T-helper 2 cell (primary cell): ENCODE measurements at regions not wholly inside any gene's neighbourhood (a gene's known extent, or its start where the extent isn't known, plus 50 kb on each side); places are given as distances from the start of the nearest gene placed in this dataset.
"Not testable (repeated sequence)": the region's sequence is repeated elsewhere in the genome, so short reads cannot be mapped to it uniquely, and the experiment has no call there.

ENCODE experiments used
- DNase-seq, 5 experiments: peaks; one replicate each; pipeline versions ENCODE4 v3.0.0 to v3.0.0-alpha.2; 2012 to 2022

DNA sequence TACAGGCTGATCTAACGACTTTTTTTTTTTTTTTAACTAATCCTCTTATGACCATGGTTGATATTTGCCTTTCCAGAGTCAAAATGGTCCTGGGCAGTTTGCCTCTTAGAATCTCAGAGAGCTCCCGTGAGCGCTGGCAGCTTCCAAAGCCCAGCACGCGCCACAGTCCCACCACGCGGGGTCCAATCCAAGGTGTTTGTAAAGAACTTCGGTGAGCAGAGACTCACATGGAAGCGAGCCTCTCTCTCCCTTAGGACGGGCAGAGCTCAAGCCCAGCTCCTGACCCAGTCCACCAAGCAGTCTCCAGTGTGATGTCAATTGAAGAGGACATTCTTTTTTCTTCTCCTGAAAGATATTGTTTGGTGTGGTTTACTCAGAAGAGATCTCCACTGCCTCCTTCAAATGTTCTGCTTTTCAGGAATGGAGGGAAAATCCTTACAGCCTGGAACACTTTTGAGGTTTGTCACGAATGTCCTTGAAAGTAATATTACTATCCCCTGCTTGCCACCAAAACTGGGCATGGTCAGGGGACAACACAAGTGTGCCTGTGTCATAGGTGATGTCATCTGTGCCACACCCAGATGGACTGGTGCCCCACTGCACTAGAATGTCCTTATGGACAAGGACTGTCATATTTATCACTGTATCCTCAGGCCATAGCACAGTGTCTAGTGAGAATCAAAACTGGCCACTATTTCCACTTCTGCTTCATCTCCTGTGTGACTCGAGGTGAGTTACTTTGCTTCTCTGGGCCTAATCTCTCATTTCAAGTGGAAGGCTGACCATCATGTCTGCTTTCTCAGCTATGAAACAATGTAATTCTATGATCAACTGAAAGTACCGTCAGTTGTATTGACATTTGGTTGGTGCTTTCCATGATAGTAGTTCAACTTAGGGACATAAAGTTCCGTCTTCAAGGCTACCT, 97.4 kb upstream of the EDEM3 start:
- DNase-seq = no peak

DNA sequence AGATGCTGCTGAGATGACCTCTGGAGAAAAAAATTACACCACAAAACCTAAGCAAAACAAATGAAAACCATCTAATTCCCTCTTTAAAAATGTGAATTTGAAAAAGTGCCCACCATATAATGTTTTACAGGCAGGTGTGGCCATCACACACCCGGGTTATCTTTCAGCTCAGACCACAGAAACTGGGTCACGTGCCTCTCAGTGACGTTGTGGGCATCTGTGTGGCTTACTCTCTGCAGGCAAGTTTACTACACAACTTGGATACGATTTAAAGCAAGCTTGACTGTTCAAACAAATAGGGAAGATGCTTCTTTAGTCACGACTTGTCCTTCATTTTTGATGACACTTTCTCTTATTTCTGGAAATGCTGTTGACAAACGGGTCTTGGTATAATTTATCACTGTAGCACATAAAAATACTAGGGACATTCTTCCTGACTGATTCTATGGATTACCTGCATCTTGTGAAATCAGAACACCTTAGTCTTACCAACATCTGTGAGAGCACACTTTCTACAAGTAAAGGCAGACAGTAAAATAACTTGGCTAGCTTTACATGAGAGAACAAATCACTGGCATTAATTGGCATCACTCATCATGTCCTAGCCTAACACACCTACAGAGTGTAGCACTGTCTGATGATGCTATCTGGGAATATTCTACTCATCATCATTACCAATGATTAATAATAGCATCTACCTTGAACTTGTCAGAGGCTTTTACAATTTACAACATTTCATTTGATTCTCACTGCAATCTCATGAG, 89.3 kb upstream of the EDEM3 start:
- peak; percentile 18 to 92 (median 60) for DNase-seq

DNA sequence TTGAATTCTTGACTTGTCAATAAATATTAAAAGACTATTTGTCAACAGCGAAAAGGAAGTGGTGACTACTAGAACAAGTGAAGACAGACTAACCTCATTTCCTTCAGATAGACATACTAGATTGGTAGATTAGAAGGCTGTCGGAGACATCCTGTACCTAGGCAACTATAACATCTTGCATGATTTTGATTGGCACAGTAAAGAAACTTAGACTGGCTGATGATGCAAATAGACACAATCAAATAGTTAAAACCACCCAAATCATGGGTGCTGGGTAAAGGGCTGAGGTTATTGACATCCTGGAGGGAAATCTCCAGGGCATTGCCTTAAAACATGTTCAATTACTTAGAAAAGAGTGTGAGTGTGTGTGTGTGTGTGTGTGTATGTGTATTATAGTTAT, 85.9 kb upstream of the EDEM3 start:
- peak in 3 of 5 experiments; percentile 16 to 97 (median 83) for DNase-seq

DNA sequence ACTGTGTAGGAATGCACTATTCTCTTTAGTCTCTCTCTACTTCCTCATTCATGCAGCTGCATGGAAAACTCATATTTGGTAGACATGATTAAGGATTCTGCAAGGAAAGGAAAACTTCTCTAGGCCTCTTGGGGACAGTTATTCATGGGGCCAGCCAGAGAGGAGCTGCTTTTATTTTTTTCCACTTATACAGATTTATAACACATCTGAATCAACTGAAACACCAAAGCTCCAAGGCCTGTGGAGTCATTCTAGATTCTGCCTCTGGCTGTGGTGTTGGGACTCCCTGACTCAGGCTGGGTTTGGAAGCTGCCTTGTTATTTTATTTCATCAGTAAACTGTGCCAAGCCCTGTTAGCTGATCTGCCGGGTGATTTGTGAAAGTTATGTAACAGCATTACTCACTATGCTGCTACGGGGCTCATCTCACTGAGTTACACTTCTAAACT, 83.9 kb upstream of the EDEM3 start:
- DNase-seq = no peak

DNA sequence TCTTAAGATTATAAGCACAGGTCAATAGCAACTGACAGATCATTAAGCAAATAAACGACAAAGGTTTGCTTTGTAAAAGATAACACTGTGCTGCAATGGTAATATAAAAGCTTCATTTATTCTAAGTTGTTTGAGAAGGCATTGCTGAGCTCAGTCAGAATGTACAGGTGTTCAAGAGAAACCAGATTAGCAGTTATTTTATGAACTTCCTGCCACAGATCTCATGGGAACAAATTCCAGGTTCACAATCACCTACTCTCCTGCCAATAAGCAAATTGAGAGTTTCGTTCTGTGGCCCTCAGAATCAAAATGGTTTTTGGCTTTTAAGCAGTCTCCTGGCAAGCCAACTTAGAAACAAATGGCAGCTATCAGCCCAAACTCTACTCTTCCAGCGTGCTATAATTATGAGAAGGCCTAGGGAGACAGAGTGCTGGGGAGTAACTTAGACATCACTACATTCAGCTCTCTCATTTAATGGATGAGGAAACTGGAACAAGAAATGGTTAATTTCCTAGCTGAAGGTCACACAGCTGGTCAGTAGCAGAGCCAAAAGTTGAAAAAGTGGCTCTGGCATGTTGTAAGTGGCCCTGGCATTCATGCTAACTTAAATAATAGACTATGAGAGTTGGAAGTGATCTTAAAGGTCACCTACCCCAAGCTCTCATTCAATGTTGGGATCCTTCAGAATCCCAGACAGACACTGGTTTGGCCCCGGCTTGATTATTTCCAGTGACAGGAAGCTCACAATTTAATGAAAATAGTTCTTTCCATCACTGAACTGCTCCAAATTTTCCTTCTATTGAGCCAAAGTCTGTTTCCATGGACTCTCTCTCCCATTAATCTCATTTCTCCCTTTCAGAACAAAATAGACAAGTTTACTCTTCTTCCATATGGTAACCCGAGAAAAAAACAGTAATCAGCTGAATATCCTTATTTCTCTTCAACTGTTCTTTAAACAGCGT, 82.6 kb upstream of the EDEM3 start:
- DNase-seq = no peak

- no peak for DNase-seq
Measured at GRCh38 chr1:184836141-184836540, 81.5 kb upstream of the EDEM3 start.

GRCh38 chr1:184833994-184834393, 79.3 kb upstream of the EDEM3 start:
- not testable (repeated sequence) for DNase-seq

- DNase-seq = no peak
Measured at GRCh38 chr1:184832517-184832916, 77.9 kb upstream of the EDEM3 start.

DNA sequence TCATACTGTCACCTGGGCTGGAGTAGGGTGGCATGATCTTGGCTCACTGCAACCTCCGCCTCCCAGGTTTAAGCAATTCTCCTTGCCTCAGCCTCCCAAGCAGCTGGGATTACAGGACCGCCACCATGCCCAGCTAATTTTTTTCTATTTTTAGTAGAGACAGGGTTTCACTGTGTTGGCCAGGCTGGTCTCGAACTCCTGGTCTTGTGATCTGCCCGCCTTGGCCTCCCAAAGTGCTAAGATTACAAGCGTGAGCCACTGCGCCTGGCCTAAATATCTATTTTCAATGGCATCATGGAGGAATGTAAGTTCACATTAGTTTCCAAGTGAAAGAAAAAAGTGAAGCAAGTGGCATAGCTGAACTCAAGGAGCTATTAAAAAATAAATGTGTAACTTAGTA, 74.8 kb upstream of the EDEM3 start:
- not testable (repeated sequence) for DNase-seq

GRCh38 chr1:184828369-184828717, 73.7 kb upstream of the EDEM3 start:
- DNase-seq = no peak

GRCh38 chr1:184827600-184828368, 73.1 kb upstream of the EDEM3 start:
- DNase-seq = no peak

- no peak for DNase-seq
Measured at GRCh38 chr1:184826001-184826400, 71.3 kb upstream of the EDEM3 start.

DNA sequence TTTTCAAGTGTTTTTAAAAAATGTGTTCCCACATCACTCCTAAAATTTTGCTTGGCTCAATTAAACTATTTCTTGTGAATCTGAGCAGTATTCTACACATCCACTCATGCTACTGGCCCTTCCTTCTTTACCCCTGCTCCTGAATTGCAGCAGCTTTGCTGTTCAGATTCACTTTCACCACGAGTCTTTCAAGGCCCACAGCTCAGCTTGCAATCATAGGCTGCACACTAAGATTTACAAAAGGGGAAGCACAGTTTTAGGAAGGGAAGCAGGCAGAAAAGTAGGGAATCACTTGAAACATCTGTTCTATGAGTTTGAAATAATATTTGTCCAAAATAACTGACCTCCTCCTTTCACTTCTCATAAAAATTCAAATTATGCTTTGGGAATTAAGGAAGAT, 70.9 kb upstream of the EDEM3 start:
- no peak for DNase-seq

GRCh38 chr1:184824691-184825323, 70.1 kb upstream of the EDEM3 start:
- DNase-seq = no peak

- DNase-seq = no peak
Measured at GRCh38 chr1:184823080-184823479, 68.4 kb upstream of the EDEM3 start.

DNA sequence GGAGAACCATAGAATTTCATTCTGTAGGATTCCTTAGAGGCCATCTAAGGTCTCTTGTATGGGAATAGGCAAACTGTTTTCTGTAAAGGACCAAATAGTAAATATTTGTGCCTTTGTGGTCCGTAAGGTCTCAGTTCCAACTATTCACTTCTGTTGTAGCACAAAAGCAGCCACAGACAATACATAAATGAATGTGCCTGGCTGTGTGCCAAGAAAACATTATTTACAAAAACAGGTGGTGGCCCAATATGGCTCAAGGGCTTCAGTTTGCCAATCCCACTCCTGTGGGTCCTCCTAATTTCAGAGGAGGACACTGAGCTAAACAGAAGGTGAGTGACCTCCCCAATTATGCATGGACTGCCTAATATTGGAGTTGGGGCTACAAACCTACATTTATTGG, 67.6 kb upstream of the EDEM3 start:
- DNase-seq = peak in 1 of 5 experiments; percentile 48

DNA sequence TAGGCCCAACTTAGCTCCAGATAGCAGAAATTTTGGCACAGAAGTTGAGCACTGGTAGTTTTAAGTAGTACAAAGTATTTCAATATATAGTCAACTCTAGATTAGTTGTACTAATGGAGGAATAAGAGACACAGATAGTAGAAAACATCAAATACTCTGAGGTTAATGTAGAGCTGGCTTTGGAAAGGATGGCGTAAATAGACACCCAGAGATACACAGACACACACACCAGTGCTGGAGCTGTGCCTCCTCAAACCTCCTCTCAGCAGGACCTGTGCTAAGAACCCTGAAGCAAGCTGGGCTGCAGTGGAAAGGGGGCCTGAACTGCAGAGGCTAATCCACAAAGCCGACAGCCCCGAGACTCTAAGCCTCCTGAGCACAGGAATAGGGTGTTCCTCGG, 67.0 kb upstream of the EDEM3 start:
- no peak for DNase-seq

- DNase-seq = no peak
Measured at GRCh38 chr1:184820956-184821355, 66.3 kb upstream of the EDEM3 start.

DNA sequence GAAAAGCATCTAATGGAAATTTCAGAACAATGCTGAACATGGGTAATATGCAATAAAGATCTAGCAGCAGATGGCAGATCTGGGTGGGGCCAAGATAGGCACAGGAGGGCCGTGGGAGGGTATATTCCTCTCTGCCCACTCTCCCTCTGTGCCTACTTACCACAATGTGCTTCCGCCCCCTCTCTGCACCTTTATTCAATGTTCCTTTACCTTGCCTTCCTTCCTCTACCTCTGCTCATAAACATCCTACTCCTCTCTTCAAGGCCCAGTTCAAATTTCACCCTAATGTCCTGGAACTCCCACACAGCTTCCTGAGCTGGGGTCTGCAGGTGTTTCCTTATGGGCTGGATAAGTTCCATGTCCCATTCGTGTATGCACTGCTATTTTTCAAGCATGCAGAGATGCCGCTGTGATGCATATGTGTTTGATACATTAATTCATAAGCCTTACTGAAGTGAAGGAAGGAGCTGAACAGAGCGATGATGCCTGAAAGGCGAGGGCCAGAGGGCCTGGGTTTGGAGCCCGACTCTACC, 65.6 kb upstream of the EDEM3 start:
- no peak for DNase-seq

DNA sequence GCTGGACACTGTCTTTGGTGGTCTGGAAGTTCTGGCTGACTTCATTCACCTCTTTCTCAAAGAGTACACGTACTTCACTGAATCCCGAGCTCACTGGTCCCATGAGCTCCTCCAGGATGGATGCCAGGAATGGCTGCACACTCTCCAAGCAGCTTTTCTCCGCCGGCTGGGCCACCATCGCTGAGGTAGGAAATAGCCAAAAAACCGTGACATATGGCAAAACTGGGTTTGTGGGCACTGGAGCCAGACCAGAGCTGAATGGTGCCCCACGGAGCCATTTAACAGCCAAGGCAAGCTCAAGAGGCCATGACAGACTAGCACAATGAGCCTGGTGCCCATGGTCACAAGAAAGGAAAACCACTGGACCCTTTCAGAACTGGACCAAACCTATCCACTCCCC, 64.0 kb upstream of the EDEM3 start:
- no peak for DNase-seq

- not testable (repeated sequence) for DNase-seq
Measured at GRCh38 chr1:184817003-184817402, 62.3 kb upstream of the EDEM3 start.
